ENCODE measurements at regions not wholly inside any gene's neighbourhood (a gene's known extent, or its start where the extent isn't known, plus 50 kb on each side); places are given as distances from the start of the nearest gene placed in this dataset.
"Not testable (repeated sequence)": the region's sequence is repeated elsewhere in the genome, so short reads cannot be mapped to it uniquely, and the experiment has no call there.

GRCh38 chr22:49015459-49015858, 812.2 kb downstream of the BRD1 start:
- DNase-seq, result no peak

GRCh38 chr22:49014227-49015201, 813.2 kb downstream of the BRD1 start:
- DNase-seq, result no peak

- no peak for DNase-seq
These were observed 814.0 kb downstream of the BRD1 start for GRCh38 chr22:49013707-49014106.

- DNase-seq, result no peak
These were observed 814.8 kb downstream of the BRD1 start for GRCh38 chr22:49012712-49013395.

- no peak for DNase-seq
These were observed 815.7 kb downstream of the BRD1 start for GRCh38 chr22:49011769-49012648.

- DNase-seq, result no peak
These were observed 816.3 kb downstream of the BRD1 start for GRCh38 chr22:49011379-49011768.

GRCh38 chr22:49010901-49011300, 816.8 kb downstream of the BRD1 start:
- DNase-seq, result no peak

GRCh38 chr22:49010070-49010863, 817.4 kb downstream of the BRD1 start:
- DNase-seq, result no peak

- no peak for DNase-seq
These were observed 818.2 kb downstream of the BRD1 start for GRCh38 chr22:49009359-49010063.

GRCh38 chr22:49008682-49009235, 818.9 kb downstream of the BRD1 start:
- no peak for DNase-seq

- no peak for DNase-seq
These were observed 820.5 kb downstream of the BRD1 start for GRCh38 chr22:49007013-49007653.

GRCh38 chr22:49006207-49007012, 821.3 kb downstream of the BRD1 start:
- DNase-seq, result no peak

- no peak for DNase-seq
These were observed 822.1 kb downstream of the BRD1 start for GRCh38 chr22:49005557-49005956.

GRCh38 chr22:49004484-49005399, 822.9 kb downstream of the BRD1 start:
- no peak for DNase-seq

- not testable (repeated sequence) for DNase-seq
These were observed 830.1 kb downstream of the BRD1 start for GRCh38 chr22:48997605-48998004.

- no peak for DNase-seq
These were observed 834.0 kb downstream of the BRD1 start for GRCh38 chr22:48993655-48994054.

GRCh38 chr22:48984639-48985038, 843.0 kb downstream of the BRD1 start:
- no peak for DNase-seq

GRCh38 chr22:48982321-48982905, 845.3 kb downstream of the BRD1 start:
- DNase-seq, result no peak

Measured in dermis blood vessel endothelial cell (primary cell).